ENCODE measurements at regions not wholly inside any gene's neighbourhood (a gene's known extent, or its start where the extent isn't known, plus 50 kb on each side); places are given as distances from the start of the nearest gene placed in this dataset.
"Not testable (repeated sequence)": the region's sequence is repeated elsewhere in the genome, so short reads cannot be mapped to it uniquely, and the experiment has no call there.

- Mint-ChIP-seq H3K27ac (no peak overlapping the region), H3K4me1 (peaks cover 4% of the 10 kb centered on the region), H3K27me3 (peaks cover 11% of the 10 kb centered on the region), H3K9me3 (peaks cover 2% of the 10 kb centered on the region), H3K4me3 (no peak overlapping the region), H3K36me3 (ENCODE audit: low read depth) (no peaks in the 10 kb centered on the region)
- no peak for DNase-seq
- ChIA-PET POLR2A (no interaction called here), CTCF (interaction anchor here (1.5 kb wide), 1 partner anchor 36 kb away, joined by 3 read pairs; no protein-coding TSS in a partner anchor)
Measured at GRCh38 chr17:65297916-65298315, 160.7 kb downstream of the RGS9 start.

GRCh38 chr17:65297384-65297783 is 160.2 kb downstream of the RGS9 start:
- Mint-ChIP-seq H3K9me3 (peaks cover 2% of the 10 kb centered on the region), H3K4me1 (peaks cover 4% of the 10 kb centered on the region), H3K27ac (no peak overlapping the region), H3K27me3 (peaks cover 6% of the 10 kb centered on the region), H3K36me3 (ENCODE audit: low read depth) (no peaks in the 10 kb centered on the region), H3K4me3 (no peak overlapping the region)
- POLR2A ChIA-PET, result interaction anchor here (0.6 kb wide), 1 partner anchor 1213 kb away, joined by 3 read pairs; no protein-coding TSS in a partner anchor
- DNase-seq, result no peak
- CTCF ChIA-PET, result interaction anchor here (1.5 kb wide), 1 partner anchor 36 kb away, joined by 3 read pairs; no protein-coding TSS in a partner anchor

- peak; percentile 63 for DNase-seq
- ChIA-PET POLR2A (no interaction called here), CTCF (interaction anchor here (0.6 to 2.2 kb wide), 11 partner anchors 8 to 909 kb away, joined by 3 to 10 read pairs (median 3); no protein-coding TSS in a partner anchor)
- no peak overlapping the region for H3K4me3 Mint-ChIP-seq
- peaks cover 5% of the 10 kb centered on the region for H3K27me3 Mint-ChIP-seq
- peaks cover 4% of the 10 kb centered on the region for H3K4me1 Mint-ChIP-seq
- H3K27ac Mint-ChIP-seq, result peak overlapping the region; percentile 51
- no peaks in the 10 kb centered on the region for H3K36me3 Mint-ChIP-seq (ENCODE audit: low read depth)
- H3K9me3 Mint-ChIP-seq, result no peaks in the 10 kb centered on the region
Measured at GRCh38 chr17:65294181-65294719, 157.1 kb downstream of the RGS9 start.

- Mint-ChIP-seq H3K4me1 (peaks cover 4% of the 10 kb centered on the region), H3K9me3 (no peaks in the 10 kb centered on the region), H3K27ac (no peak overlapping the region), H3K36me3 (ENCODE audit: low read depth) (no peaks in the 10 kb centered on the region), H3K27me3 (peaks cover 5% of the 10 kb centered on the region), H3K4me3 (no peak overlapping the region)
- ChIA-PET CTCF (interaction anchor here (0.6 to 2.2 kb wide), 7 partner anchors 8 to 239 kb away, joined by 3 to 10 read pairs (median 4); no protein-coding TSS in a partner anchor), POLR2A (no interaction called here)
- no peak for DNase-seq
Measured at GRCh38 chr17:65293584-65294180, 156.5 kb downstream of the RGS9 start.

GRCh38 chr17:65292430-65292829 is 155.3 kb downstream of the RGS9 start:
- no peaks in the 10 kb centered on the region for H3K9me3 Mint-ChIP-seq
- no peak overlapping the region for H3K27ac Mint-ChIP-seq
- peaks cover 5% of the 10 kb centered on the region for H3K27me3 Mint-ChIP-seq
- H3K4me1 Mint-ChIP-seq, result peaks cover 4% of the 10 kb centered on the region
- ChIA-PET CTCF (no interaction called here), POLR2A (no interaction called here)
- H3K36me3 Mint-ChIP-seq (ENCODE audit: low read depth), result no peaks in the 10 kb centered on the region
- H3K4me3 Mint-ChIP-seq, result no peak overlapping the region
- no peak for DNase-seq

- H3K36me3 Mint-ChIP-seq (ENCODE audit: low read depth); H3K4me1 Mint-ChIP-seq; DNase-seq; H3K4me3 Mint-ChIP-seq; H3K9me3 Mint-ChIP-seq; H3K27me3 Mint-ChIP-seq; POLR2A ChIA-PET; H3K27ac Mint-ChIP-seq: not testable (repeated sequence)
- CTCF ChIA-PET, result interaction anchor here (0.6 kb wide), 1 partner anchor 1248 kb away, joined by 3 read pairs; no protein-coding TSS in a partner anchor
Measured at GRCh38 chr17:65291301-65291700, 154.1 kb downstream of the RGS9 start.

- H3K27me3 Mint-ChIP-seq, result peaks cover 6% of the 10 kb centered on the region
- CTCF ChIA-PET, result interaction anchor here (0.6 kb wide), 1 partner anchor 1249 kb away, joined by 3 read pairs; no protein-coding TSS in a partner anchor
- H3K4me1 Mint-ChIP-seq, result peaks cover 4% of the 10 kb centered on the region
- no peak overlapping the region for H3K27ac Mint-ChIP-seq
- DNase-seq, result no peak
- H3K36me3 Mint-ChIP-seq (ENCODE audit: low read depth), result no peaks in the 10 kb centered on the region
- no peaks in the 10 kb centered on the region for H3K9me3 Mint-ChIP-seq
- H3K4me3 Mint-ChIP-seq, result no peak overlapping the region
- POLR2A ChIA-PET, result no interaction called here
Measured at GRCh38 chr17:65290616-65291015, 153.4 kb downstream of the RGS9 start.

- H3K4me1 Mint-ChIP-seq, result peaks cover 4% of the 10 kb centered on the region
- H3K4me3 Mint-ChIP-seq, result no peak overlapping the region
- no peak overlapping the region for H3K27ac Mint-ChIP-seq
- ChIA-PET POLR2A (no interaction called here), CTCF (no interaction called here)
- peaks cover 5% of the 10 kb centered on the region for H3K27me3 Mint-ChIP-seq
- no peaks in the 10 kb centered on the region for H3K9me3 Mint-ChIP-seq
- no peaks in the 10 kb centered on the region for H3K36me3 Mint-ChIP-seq (ENCODE audit: low read depth)
- DNase-seq, result no peak
Measured at GRCh38 chr17:65290056-65290455, 152.9 kb downstream of the RGS9 start.

- POLR2A ChIA-PET, result no interaction called here
- peaks cover 7% of the 10 kb centered on the region for H3K27me3 Mint-ChIP-seq
Measured at GRCh38 chr17:65287040-65287439, 149.9 kb downstream of the RGS9 start.

GRCh38 chr17:65283704-65284103 is 146.5 kb downstream of the RGS9 start:
- no peaks in the 10 kb centered on the region for H3K36me3 Mint-ChIP-seq (ENCODE audit: low read depth)
- no peak for DNase-seq
- CTCF ChIA-PET, result no interaction called here
- H3K27ac Mint-ChIP-seq, result no peak overlapping the region
- peaks cover 7% of the 10 kb centered on the region for H3K27me3 Mint-ChIP-seq
- no peak overlapping the region for H3K4me3 Mint-ChIP-seq
- H3K4me1 Mint-ChIP-seq, result no peaks in the 10 kb centered on the region
- H3K9me3 Mint-ChIP-seq, result no peaks in the 10 kb centered on the region
- POLR2A ChIA-PET, result no interaction called here

More at GRCh38 chr17:65287040-65287439, 149.9 kb downstream of the RGS9 start:
- no peak for DNase-seq
- H3K36me3 Mint-ChIP-seq (ENCODE audit: low read depth), result no peaks in the 10 kb centered on the region
- no peaks in the 10 kb centered on the region for H3K4me1 Mint-ChIP-seq
- no peak overlapping the region for H3K4me3 Mint-ChIP-seq
- CTCF ChIA-PET, result no interaction called here
- H3K27ac Mint-ChIP-seq, result no peak overlapping the region
- no peaks in the 10 kb centered on the region for H3K9me3 Mint-ChIP-seq

- POLR2A ChIA-PET, result no interaction called here
- no peaks in the 10 kb centered on the region for H3K9me3 Mint-ChIP-seq
- peaks cover 25% of the 10 kb centered on the region for H3K27me3 Mint-ChIP-seq
- DNase-seq, result no peak
- H3K4me1 Mint-ChIP-seq, result peaks cover 10% of the 10 kb centered on the region
- H3K27ac Mint-ChIP-seq, result no peak overlapping the region
- no peak overlapping the region for H3K4me3 Mint-ChIP-seq
- H3K36me3 Mint-ChIP-seq (ENCODE audit: low read depth), result no peaks in the 10 kb centered on the region
- CTCF ChIA-PET, result interaction anchor here (0.7 kb wide), 1 partner anchor 37 kb away, joined by 3 read pairs; no protein-coding TSS in a partner anchor
Measured at GRCh38 chr17:65279456-65279855, 142.3 kb downstream of the RGS9 start.

- DNase-seq, result no peak
- Mint-ChIP-seq H3K9me3 (no peaks in the 10 kb centered on the region), H3K36me3 (ENCODE audit: low read depth) (no peaks in the 10 kb centered on the region), H3K27ac (no peak overlapping the region), H3K27me3 (peaks cover 29% of the 10 kb centered on the region), H3K4me1 (peaks cover 10% of the 10 kb centered on the region), H3K4me3 (no peak overlapping the region)
- ChIA-PET POLR2A (no interaction called here), CTCF (interaction anchor here (0.7 kb wide), 1 partner anchor 36 kb away, joined by 3 read pairs; no protein-coding TSS in a partner anchor)
Measured at GRCh38 chr17:65278820-65279184, 141.6 kb downstream of the RGS9 start.

- H3K9me3 Mint-ChIP-seq, result no peaks in the 10 kb centered on the region
- H3K4me1 Mint-ChIP-seq, result peaks cover 10% of the 10 kb centered on the region
- H3K27ac Mint-ChIP-seq, result no peak overlapping the region
- CTCF ChIA-PET, result no interaction called here
- DNase-seq, result peak; percentile 28
- POLR2A ChIA-PET, result no interaction called here
- peaks cover 29% of the 10 kb centered on the region for H3K27me3 Mint-ChIP-seq
- H3K36me3 Mint-ChIP-seq (ENCODE audit: low read depth), result no peaks in the 10 kb centered on the region
- H3K4me3 Mint-ChIP-seq, result no peak overlapping the region
Measured at GRCh38 chr17:65278050-65278819, 141.1 kb downstream of the RGS9 start.

Data from activated CD4-positive, alpha-beta T cell treated with anti-CD3 and anti-CD28 coated beads, Interleukin-2, amount 10 ng/mL, durations not matched to agents 7 days and 5 days (primary cell).